ENCODE measurements at regions not wholly inside any gene's neighbourhood (a gene's known extent, or its start where the extent isn't known, plus 50 kb on each side); places are given as distances from the start of the nearest gene placed in this dataset.
A peak's percentile ranks its signal among the peaks of the same experiment; 100 is the strongest.
"Not testable (repeated sequence)": the region's sequence is repeated elsewhere in the genome, so short reads cannot be mapped to it uniquely, and the experiment has no call there.

- peaks cover 4 to 22% of the 10 kb centered on the region in 2 donors for H3K9me3 ChIP-seq (ENCODE audit: control insufficient read depth in 2 of 2, low read length in 2 of 2)
- H3K36me3 ChIP-seq (ENCODE audit: control insufficient read depth in 2 of 2, insufficient read depth in 2 of 2, low read length in 2 of 2) = no peaks in the 10 kb centered on the region
- H3K27ac ChIP-seq (ENCODE audit: low read length) = peak overlapping the region; percentile 46
- no peaks in the 10 kb centered on the region for H3K4me1 ChIP-seq (ENCODE audit: control insufficient read depth, insufficient read depth, low read length)
- no peak overlapping the region for H3K4me3 ChIP-seq (ENCODE audit: low read length in 2 of 2)
- no peaks in the 10 kb centered on the region for H3K27me3 ChIP-seq (ENCODE audit: control insufficient read depth in 1 of 2, insufficient read depth in 2 of 2, low read length in 2 of 2)
- no peak overlapping the region for H3K9ac ChIP-seq (ENCODE audit: low read length in 2 of 2)
Measured at GRCh38 chr2:236642125-236642524, 72.5 kb downstream of the ACKR3 start.

- Histone ChIP-seq H3K36me3 (ENCODE audit: control insufficient read depth in 2 of 2, insufficient read depth in 2 of 2, low read length in 2 of 2) (no peaks in the 10 kb centered on the region), H3K4me1 (ENCODE audit: control insufficient read depth, insufficient read depth, low read length) (no peaks in the 10 kb centered on the region), H3K9ac (ENCODE audit: low read length in 2 of 2) (no peak overlapping the region), H3K27ac (ENCODE audit: low read length) (peak overlapping the region; percentile 46), H3K4me3 (ENCODE audit: low read length in 2 of 2) (no peak overlapping the region), H3K27me3 (ENCODE audit: control insufficient read depth in 1 of 2, insufficient read depth in 2 of 2, low read length in 2 of 2) (no peaks in the 10 kb centered on the region), H3K9me3 (ENCODE audit: control insufficient read depth in 2 of 2, low read length in 2 of 2) (peaks cover 4 to 22% of the 10 kb centered on the region in 2 donors)
Measured at GRCh38 chr2:236642584-236643291, 73.1 kb downstream of the ACKR3 start.

GRCh38 chr2:236643480-236643879 lies 73.9 kb downstream of the ACKR3 start:
- no peaks in the 10 kb centered on the region for H3K36me3 ChIP-seq (ENCODE audit: control insufficient read depth in 2 of 2, insufficient read depth in 2 of 2, low read length in 2 of 2)
- peak overlapping the region; percentile 46 for H3K27ac ChIP-seq (ENCODE audit: low read length)
- no peaks in the 10 kb centered on the region for H3K4me1 ChIP-seq (ENCODE audit: control insufficient read depth, insufficient read depth, low read length)
- peaks cover 4 to 22% of the 10 kb centered on the region in 2 donors for H3K9me3 ChIP-seq (ENCODE audit: control insufficient read depth in 2 of 2, low read length in 2 of 2)
- no peak overlapping the region for H3K9ac ChIP-seq (ENCODE audit: low read length in 2 of 2)
- no peak overlapping the region for H3K4me3 ChIP-seq (ENCODE audit: low read length in 2 of 2)
- no peaks in the 10 kb centered on the region for H3K27me3 ChIP-seq (ENCODE audit: control insufficient read depth in 1 of 2, insufficient read depth in 2 of 2, low read length in 2 of 2)

- H3K27ac ChIP-seq (ENCODE audit: low read length) = no peak overlapping the region
- no peak overlapping the region for H3K4me3 ChIP-seq (ENCODE audit: low read length in 2 of 2)
- H3K36me3 ChIP-seq (ENCODE audit: control insufficient read depth in 2 of 2, insufficient read depth in 2 of 2, low read length in 2 of 2) = no peaks in the 10 kb centered on the region
- H3K9ac ChIP-seq (ENCODE audit: low read length in 2 of 2) = no peak overlapping the region
- H3K27me3 ChIP-seq (ENCODE audit: control insufficient read depth in 1 of 2, insufficient read depth in 2 of 2, low read length in 2 of 2) = no peaks in the 10 kb centered on the region
- no peaks in the 10 kb centered on the region for H3K4me1 ChIP-seq (ENCODE audit: control insufficient read depth, insufficient read depth, low read length)
- peaks cover 4 to 22% of the 10 kb centered on the region in 2 donors for H3K9me3 ChIP-seq (ENCODE audit: control insufficient read depth in 2 of 2, low read length in 2 of 2)
Measured at GRCh38 chr2:236644067-236644466, 74.4 kb downstream of the ACKR3 start.

- Histone ChIP-seq H3K4me3 (ENCODE audit: low read length in 2 of 2) (no peak overlapping the region), H3K36me3 (ENCODE audit: control insufficient read depth in 2 of 2, insufficient read depth in 2 of 2, low read length in 2 of 2) (no peaks in the 10 kb centered on the region), H3K9me3 (ENCODE audit: control insufficient read depth in 2 of 2, low read length in 2 of 2) (peaks cover 4 to 22% of the 10 kb centered on the region in 2 donors), H3K27ac (ENCODE audit: low read length) (no peak overlapping the region), H3K27me3 (ENCODE audit: control insufficient read depth in 1 of 2, insufficient read depth in 2 of 2, low read length in 2 of 2) (no peaks in the 10 kb centered on the region), H3K9ac (ENCODE audit: low read length in 2 of 2) (no peak overlapping the region), H3K4me1 (ENCODE audit: control insufficient read depth, insufficient read depth, low read length) (no peaks in the 10 kb centered on the region)
Measured at GRCh38 chr2:236644502-236644911, 74.9 kb downstream of the ACKR3 start.

GRCh38 chr2:236645141-236645540 lies 75.5 kb downstream of the ACKR3 start:
- H3K9me3 ChIP-seq (ENCODE audit: control insufficient read depth in 2 of 2, low read length in 2 of 2) = peaks cover 4 to 25% of the 10 kb centered on the region in 2 donors
- H3K27me3 ChIP-seq (ENCODE audit: control insufficient read depth in 1 of 2, insufficient read depth in 2 of 2, low read length in 2 of 2); H3K4me1 ChIP-seq (ENCODE audit: control insufficient read depth, insufficient read depth, low read length); H3K9ac ChIP-seq (ENCODE audit: low read length in 2 of 2); H3K27ac ChIP-seq (ENCODE audit: low read length); H3K4me3 ChIP-seq (ENCODE audit: low read length in 2 of 2); H3K36me3 ChIP-seq (ENCODE audit: control insufficient read depth in 2 of 2, insufficient read depth in 2 of 2, low read length in 2 of 2): not testable (repeated sequence)

- peaks cover 4 to 19% of the 10 kb centered on the region in 2 donors for H3K9me3 ChIP-seq (ENCODE audit: control insufficient read depth in 2 of 2, low read length in 2 of 2)
- no peaks in the 10 kb centered on the region for H3K36me3 ChIP-seq (ENCODE audit: control insufficient read depth in 2 of 2, insufficient read depth in 2 of 2, low read length in 2 of 2)
- no peak overlapping the region for H3K27ac ChIP-seq (ENCODE audit: low read length)
- no peak overlapping the region for H3K4me3 ChIP-seq (ENCODE audit: low read length in 2 of 2)
- H3K4me1 ChIP-seq (ENCODE audit: control insufficient read depth, insufficient read depth, low read length) = no peaks in the 10 kb centered on the region
- H3K9ac ChIP-seq (ENCODE audit: low read length in 2 of 2) = no peak overlapping the region
- no peaks in the 10 kb centered on the region for H3K27me3 ChIP-seq (ENCODE audit: control insufficient read depth in 1 of 2, insufficient read depth in 2 of 2, low read length in 2 of 2)
Measured at GRCh38 chr2:236646441-236646840, 76.8 kb downstream of the ACKR3 start.

GRCh38 chr2:236646871-236647270 lies 77.2 kb downstream of the ACKR3 start:
- Histone ChIP-seq H3K9me3 (ENCODE audit: control insufficient read depth in 2 of 2, low read length in 2 of 2) (peaks cover 4 to 18% of the 10 kb centered on the region in 2 donors), H3K9ac (ENCODE audit: low read length in 2 of 2) (no peak overlapping the region), H3K36me3 (ENCODE audit: control insufficient read depth in 2 of 2, insufficient read depth in 2 of 2, low read length in 2 of 2) (no peaks in the 10 kb centered on the region), H3K4me1 (ENCODE audit: control insufficient read depth, insufficient read depth, low read length) (no peaks in the 10 kb centered on the region), H3K27ac (ENCODE audit: low read length) (no peak overlapping the region), H3K4me3 (ENCODE audit: low read length in 2 of 2) (no peak overlapping the region), H3K27me3 (ENCODE audit: control insufficient read depth in 1 of 2, insufficient read depth in 2 of 2, low read length in 2 of 2) (no peaks in the 10 kb centered on the region)

- Histone ChIP-seq H3K27me3 (ENCODE audit: control insufficient read depth in 1 of 2, insufficient read depth in 2 of 2, low read length in 2 of 2) (no peaks in the 10 kb centered on the region), H3K4me1 (ENCODE audit: control insufficient read depth, insufficient read depth, low read length) (no peaks in the 10 kb centered on the region), H3K36me3 (ENCODE audit: control insufficient read depth in 2 of 2, insufficient read depth in 2 of 2, low read length in 2 of 2) (no peaks in the 10 kb centered on the region), H3K9ac (ENCODE audit: low read length in 2 of 2) (no peak overlapping the region), H3K9me3 (ENCODE audit: control insufficient read depth in 2 of 2, low read length in 2 of 2) (peaks cover 4 to 18% of the 10 kb centered on the region in 2 donors), H3K4me3 (ENCODE audit: low read length in 2 of 2) (no peak overlapping the region), H3K27ac (ENCODE audit: low read length) (no peak overlapping the region)
Measured at GRCh38 chr2:236647621-236648020, 78.0 kb downstream of the ACKR3 start.

- H3K9ac ChIP-seq (ENCODE audit: low read length in 2 of 2) = no peak overlapping the region
- peaks cover 0 to 2% of the 10 kb centered on the region in 2 donors for H3K27me3 ChIP-seq (ENCODE audit: control insufficient read depth in 1 of 2, insufficient read depth in 2 of 2, low read length in 2 of 2)
- H3K4me3 ChIP-seq (ENCODE audit: low read length in 2 of 2) = no peak overlapping the region
- no peaks in the 10 kb centered on the region for H3K36me3 ChIP-seq (ENCODE audit: control insufficient read depth in 2 of 2, insufficient read depth in 2 of 2, low read length in 2 of 2)
- no peaks in the 10 kb centered on the region for H3K4me1 ChIP-seq (ENCODE audit: control insufficient read depth, insufficient read depth, low read length)
- H3K27ac ChIP-seq (ENCODE audit: low read length) = no peak overlapping the region
- peaks cover 0 to 3% of the 10 kb centered on the region in 2 donors for H3K9me3 ChIP-seq (ENCODE audit: control insufficient read depth in 2 of 2, low read length in 2 of 2)
Measured at GRCh38 chr2:236653863-236654262, 84.2 kb downstream of the ACKR3 start.

- peaks cover 3% of the 10 kb centered on the region for H3K4me1 ChIP-seq (ENCODE audit: control insufficient read depth, insufficient read depth, low read length)
- H3K27me3 ChIP-seq (ENCODE audit: control insufficient read depth in 1 of 2, insufficient read depth in 2 of 2, low read length in 2 of 2) = peaks cover 0 to 5% of the 10 kb centered on the region in 2 donors
- no peak overlapping the region for H3K9ac ChIP-seq (ENCODE audit: low read length in 2 of 2)
- peaks cover 0 to 3% of the 10 kb centered on the region in 2 donors for H3K9me3 ChIP-seq (ENCODE audit: control insufficient read depth in 2 of 2, low read length in 2 of 2)
- no peak overlapping the region for H3K27ac ChIP-seq (ENCODE audit: low read length)
- no peak overlapping the region for H3K4me3 ChIP-seq (ENCODE audit: low read length in 2 of 2)
- no peaks in the 10 kb centered on the region for H3K36me3 ChIP-seq (ENCODE audit: control insufficient read depth in 2 of 2, insufficient read depth in 2 of 2, low read length in 2 of 2)
Measured at GRCh38 chr2:236654496-236654895, 84.9 kb downstream of the ACKR3 start.

Data from stomach smooth muscle (tissue), 2 donors.